Fibroblast of gingiva (primary cell): ENCODE measurements at regions not wholly inside any gene's neighbourhood (a gene's known extent, or its start where the extent isn't known, plus 50 kb on each side); places are given as distances from the start of the nearest gene placed in this dataset.
A peak's percentile ranks its signal among the peaks of the same experiment; 100 is the strongest.
"Not testable (repeated sequence)": the region's sequence is repeated elsewhere in the genome, so short reads cannot be mapped to it uniquely, and the experiment has no call there.

Source experiments
- DNase-seq: peaks from one replicate; pipeline ENCODE4 v3.0.0-alpha.2; 2011; ENCODE audit warnings: low read depth

DNA sequence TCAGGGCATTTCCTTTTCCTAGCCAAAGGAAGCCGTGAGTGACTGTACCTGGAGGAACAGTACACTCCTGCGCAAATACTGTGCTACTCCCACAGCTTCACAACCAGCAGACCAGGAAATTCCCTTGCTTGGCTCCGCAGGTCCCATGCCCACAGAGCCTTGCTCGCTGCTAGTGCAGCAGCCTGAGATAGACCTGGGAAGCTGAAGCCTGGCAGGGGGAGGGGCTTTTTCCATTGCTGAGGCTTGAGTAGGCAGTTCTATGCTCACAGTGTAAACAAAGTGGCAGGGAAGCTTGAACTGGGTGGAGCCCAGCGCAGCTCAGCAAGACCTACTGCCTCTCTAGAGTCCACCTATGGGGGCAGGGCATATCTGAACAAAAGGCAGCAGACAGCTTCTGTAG lies 291.2 kb downstream of the HGF start:
- DNase-seq = no peak

DNA sequence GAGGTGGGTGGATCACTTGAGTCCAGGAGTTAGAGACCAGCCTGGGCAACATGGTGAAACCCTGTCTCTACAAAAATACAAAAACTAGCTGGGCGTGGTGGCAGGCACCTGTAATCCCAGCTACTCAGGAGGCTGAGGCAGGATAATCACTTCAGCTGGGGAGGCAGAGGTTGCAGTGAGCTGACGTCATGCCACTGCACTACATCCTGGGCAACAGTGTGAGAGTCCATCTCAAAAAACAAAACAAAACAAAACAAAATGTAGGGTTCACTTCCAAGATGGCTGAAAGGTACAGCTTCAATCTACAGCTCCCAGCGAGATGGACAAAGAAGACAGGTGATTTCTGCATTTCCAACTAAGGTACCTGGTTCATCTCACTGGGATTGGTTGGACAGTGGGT lies 291.6 kb downstream of the HGF start:
- not testable (repeated sequence) for DNase-seq

DNA sequence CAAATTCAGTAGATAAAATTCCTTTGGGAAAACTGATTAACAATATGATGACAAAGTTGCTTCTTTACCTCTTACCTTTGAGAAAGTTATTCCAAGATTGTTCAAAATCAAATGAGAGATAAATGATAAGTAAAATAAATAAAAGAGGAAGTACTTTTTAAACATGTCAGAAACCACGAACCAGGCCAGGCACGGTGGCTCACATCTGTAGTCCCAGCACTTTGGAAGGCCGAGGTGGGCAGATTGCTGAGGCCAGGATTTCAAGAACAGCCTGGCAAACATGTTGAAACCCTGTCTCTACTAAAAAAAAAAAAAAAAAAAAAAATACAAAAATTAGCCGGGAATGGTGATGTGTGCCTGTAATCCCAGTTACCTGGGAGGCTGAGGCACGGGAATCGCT lies 296.6 kb downstream of the HGF start:
- DNase-seq = no peak

DNA sequence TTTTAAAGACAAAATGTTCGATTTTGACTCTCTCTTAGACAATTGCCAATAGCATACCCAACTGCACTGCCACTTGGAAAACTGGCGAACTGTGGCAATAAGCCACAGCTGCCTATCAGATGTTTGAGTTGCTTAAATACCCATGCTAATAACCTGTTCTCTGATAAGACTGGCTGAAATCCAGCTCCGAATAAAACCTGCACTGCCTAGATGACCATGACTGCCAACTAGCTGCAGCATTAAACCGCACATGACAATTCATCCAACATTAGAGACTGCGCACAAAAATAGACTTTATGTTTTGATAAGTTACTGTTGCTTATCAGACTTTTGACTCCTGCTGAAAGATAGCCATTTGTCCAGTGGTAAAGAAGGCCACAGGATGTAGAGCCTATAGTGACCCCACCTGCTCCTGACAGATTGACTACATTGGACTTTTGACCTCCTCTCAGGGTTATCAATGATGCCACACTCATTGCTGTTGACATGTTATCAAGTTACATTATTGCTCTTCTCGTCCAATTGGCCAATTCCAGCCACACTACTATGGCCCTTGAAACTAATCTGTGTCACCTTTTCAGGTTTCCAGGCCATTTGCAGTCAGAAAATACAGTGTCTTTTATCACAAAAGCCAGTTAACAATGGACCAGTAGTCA lies 299.0 kb downstream of the HGF start:
- no peak for DNase-seq

DNA sequence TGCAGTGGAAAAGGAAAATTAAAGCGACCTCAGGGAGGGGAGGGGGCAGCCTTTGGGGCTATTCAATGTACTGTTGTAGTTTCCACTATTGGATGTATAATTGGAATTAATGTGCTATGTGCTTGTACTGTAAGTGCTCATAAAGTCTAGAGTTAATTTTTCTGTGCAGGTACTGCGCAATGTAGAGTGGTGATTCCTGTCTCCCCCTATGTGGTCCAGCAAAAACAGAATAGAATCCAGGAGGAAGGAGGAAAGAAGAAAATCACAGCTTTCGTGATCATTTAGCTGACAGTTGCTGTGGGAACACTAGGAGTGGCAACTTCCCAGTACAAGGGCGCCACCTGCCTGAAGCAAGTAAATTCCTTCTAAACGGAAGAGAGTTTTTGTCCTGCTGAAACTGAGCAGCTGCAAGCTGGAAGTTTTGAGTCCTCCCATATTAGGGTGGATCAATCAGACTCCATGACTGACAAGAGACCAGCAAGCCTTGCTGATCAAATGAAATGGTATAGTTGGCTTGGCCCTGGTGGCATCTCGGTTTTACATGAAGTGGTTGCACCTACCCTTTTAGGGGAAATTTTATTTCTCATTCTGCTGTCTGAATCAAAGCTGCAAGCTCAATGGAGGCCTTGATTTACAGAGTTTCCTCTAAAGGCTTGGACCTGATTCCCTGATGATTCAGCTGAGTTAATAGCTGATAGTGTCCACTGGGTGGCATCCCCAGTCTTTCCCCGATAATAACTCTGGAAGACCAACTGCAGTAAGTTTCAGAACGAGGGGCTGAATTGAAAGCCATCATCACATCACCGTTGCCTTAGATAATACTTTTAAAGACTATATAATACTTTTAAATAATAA lies 299.8 kb downstream of the HGF start:
- DNase-seq = peak; percentile 67

DNA sequence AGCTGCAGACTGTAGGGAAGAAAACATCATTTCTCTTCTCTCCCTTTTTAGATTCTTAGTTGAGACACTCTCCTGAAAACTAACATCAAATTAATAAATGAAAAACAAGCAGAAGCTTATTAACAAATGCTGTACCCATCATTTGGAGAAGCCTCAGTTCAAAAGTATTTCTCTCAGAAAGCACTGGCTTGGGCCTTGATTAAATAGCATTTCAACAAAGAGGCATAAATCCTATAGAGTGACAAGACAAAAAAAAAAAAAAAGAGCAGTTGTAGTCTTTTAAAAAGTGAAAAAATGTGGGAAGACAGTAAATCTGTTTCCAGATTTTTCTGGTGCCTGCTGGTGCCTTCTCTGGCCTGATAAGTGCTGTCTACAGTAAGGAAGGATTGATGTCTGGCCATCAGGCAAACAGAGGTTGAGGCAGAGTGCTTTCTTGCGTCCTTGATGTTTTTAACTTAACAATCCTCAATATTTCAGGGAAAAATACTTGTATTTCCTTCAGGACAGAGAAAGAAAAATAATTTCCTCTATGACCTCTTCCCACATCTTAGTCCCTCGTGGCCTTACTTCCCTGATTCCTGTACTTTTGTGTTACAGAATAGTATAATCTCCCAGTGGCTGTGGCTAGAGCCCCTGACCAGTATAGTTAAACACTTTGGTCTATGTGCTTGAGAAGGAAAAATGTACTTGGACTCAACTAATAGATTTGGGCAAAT lies 300.5 kb downstream of the HGF start:
- no peak for DNase-seq

DNA sequence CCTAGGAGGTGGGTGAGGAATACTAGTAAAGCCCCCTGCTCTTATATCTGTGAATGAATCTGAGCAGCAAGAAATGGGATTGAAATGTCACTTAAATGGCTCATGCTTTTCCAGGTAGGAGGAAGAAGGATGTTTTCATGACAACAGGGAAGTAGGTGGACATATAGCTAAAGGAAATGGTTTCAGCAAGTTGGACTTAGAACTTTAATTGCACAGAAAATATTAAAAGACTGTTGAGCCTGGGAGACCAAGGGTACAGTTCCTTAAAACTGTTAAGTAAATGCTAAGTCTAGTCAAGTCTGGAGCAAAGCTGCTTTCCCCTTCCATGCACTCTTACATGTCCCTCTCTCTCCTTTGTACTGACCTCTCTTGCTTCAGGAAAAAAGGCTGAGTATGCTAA lies 301.3 kb downstream of the HGF start:
- no peak for DNase-seq

DNA sequence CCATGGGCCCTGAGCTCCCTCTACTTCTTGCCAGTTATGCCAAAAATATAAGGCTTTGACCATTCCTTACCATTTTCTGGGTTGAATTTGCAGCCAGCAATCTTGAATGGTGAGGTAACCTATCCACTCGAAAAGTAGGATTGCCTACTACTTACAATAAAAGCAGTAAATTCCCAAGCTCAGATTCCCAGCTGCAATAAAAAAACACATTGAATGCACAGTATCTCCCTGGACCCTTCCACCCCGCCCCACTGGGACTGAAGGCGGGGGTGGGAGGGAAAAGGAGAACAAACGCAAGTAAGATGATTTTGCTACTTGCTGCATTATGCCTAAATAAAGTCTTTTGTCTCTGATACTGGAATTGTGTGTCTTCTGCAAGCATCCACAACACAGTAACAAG lies 301.9 kb downstream of the HGF start:
- DNase-seq = no peak

DNA sequence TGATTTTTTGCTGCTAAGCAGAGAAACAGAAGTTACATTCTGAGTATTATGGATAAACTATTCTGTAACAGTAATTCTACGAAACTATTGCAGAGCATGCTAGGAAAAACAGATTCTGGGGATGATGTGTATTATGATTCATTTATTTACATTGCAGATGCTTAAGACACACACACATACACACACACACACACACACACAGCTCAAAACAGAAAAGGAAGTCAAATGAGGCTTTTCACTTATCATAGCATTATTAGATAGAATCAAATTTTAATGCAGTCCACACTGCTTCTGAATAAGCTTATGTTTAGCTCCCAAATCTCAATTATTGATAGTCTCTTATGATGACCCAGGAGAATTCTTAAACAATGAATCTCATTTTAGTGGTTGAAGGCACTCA lies 307.2 kb downstream of the HGF start:
- DNase-seq = peak; percentile 85

DNA sequence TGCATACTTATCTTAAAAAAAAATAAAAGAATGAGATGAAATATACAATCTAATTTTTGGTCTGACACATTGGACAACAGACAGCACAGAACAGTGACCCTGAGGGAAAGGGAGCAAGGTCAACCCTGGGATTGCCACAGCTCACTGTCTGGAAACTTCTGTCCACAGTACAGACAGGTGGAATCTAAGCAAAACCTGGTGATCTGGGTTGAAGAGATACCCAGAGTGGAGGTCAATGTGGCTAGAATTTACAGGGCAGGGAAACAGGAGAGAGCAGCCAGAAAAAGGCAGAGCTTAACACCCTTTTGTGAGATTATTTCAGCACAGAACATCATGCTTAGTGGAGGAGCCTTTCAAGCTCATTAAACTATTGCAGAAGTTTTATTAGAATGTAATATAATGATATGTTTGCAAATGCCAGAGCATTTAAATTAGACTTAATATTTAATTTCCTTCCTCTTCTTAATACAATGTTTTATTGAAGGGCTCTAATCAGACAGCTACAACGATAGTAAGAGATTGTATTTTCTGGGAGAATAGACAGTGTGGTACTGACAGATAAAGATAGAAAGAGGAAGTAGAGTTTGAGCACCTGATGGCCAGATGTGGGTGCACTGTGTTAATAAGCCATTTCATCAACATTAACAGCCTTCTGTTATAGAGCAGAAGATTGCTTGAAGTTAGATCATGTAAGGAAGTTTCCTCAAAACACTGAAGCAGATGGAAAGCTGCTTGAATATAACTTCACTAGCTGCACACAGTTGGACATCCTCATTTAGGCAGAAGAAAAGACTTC lies 309.4 kb downstream of the HGF start:
- DNase-seq = no peak

DNA sequence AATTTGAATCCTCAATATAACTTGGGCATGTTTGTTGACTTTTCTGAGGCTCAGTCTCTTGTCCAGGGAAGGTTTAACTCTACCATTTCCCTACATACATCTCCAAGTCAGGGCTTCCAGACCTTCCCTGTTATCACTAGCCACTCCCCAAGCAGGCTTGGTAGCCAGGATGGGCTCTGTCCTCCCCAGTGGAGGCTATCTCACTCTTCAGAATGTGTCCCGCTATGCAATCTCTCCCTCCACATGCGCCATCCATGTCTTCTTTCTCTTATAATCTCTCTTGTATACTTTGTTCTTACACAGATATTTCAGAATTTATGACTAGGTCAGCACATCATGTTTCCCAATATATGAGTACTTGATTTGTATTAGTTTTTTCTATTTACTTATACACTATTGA lies 310.4 kb downstream of the HGF start:
- DNase-seq = no peak

DNA sequence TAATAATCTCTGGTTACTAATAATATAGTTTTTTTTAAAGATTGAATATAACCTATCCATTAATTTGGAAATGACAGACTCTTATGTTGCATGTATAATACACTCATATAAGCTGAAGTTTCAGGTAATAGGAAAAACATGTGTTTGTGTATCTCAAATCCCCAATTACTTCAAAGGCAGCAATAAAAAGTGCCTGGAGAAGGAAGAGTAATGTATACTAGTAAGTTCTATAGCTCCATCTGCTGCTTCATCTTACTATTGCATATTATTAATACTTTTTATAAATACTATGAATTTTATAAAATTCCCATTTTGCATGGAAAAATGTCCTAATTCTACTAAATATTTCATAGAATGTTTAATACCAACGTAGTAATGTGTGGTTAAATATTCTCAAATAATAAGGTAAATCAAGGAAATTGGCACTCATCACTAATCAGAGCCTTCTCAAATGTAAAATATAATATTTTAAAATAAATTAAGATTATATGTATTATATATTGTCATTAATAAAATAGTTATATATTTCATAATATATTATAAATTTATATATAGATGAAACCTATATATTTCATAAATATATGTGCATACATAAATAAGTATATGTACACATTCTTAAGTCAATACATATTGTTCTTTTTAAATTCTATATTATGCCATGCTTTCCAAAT lies 311.9 kb downstream of the HGF start:
- DNase-seq = peak; percentile 43

DNA sequence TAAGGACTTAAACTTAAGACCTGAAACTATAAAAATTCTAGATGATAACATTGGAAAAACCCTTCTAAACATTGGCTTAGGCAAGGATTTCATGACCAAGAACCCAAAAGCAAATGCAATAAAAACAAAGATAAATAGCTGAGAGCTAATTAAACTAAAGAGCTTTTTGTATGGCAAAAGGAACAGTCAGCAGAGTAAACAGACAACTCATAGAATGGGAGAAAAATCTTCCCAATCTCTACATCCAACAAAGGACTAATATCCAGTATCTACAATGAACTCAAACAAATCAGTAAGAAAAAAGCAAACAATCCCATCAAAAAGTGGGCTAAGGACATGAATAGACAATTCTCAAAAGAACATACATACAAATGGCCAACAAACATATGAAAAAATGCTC lies 316.1 kb downstream of the HGF start:
- DNase-seq = not testable (repeated sequence)

DNA sequence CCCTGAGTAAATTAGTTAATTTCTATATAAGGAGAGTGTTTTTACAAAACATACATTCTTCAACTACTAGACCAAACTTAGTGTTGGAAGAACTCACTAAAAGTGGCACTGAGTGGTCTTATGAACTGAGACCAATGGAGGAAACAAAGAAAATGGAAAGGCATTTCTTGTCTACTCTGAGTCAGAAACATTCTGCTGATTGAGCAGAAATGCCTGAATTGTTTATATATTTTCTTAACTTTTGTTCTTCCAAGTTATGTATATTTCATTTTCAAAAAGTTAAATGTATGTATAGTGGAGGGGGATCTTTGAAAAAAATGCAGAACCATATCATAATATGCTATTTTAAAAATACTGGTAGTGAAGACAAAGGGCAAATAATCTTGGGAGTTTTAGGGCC lies 320.7 kb downstream of the HGF start:
- DNase-seq = no peak

DNA sequence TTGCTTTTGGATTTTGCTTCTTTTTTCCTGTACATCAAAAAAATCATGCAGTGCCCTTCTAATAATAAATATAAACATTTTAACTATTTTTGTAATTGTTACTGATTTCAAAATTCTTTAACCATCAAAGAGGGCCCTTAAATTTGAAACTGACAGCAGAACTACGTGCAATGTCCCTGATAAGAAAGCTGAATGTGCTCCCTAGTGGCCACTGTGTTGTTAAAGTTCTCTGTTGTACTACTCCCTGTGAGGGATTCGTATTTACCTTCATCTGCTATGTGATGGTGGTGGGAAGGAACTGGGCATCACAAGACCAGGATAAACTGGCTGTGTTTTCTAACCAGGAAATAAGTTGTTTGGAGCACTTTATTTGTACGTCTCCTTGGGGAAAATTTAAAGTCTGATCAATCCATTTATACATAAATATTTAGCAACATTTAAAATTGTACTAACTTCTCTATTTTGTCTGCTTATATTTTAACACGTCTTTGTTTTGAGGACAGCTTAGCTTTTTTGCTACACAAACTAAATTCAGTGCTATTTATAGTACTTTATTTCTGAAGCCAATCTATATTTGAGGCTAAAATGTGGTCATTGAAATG lies 322.4 kb downstream of the HGF start:
- DNase-seq = peak; percentile 66

DNA sequence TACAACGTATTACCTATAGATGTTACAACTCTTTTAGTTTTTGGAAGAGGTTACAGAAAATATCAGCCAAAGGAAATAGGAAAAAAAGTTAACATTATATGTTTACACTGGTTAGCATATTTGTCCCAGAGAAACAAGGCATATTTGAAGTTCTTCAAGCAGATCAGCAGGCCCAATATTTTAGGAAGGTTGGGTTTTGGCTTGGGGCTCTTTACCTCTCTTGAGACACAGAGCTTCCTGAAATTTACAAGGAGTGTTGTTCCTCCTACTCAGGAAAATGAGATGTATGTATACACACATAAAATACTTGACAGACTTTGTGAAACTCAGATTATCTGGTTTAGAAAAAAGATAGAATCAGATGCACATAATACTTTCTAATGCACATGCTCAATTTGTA lies 323.6 kb downstream of the HGF start:
- no peak for DNase-seq

DNA sequence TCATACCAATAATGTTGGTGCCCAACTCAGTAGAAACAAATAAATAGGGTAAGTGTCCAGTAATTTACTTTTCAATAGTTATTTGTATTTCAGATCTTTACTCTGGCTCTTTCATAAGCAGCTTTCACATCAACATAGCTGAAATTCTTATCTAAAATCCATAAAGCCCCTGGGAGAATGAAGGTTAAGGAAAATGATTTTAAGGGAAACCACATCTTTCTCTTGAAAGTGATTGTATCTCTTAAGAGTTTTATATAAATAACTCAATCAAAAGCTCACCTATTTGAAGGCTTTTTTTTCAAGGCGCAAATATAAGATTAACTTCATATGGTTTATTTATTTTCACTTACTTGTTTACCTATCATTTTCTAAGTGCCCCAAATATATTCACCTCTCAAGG lies 324.4 kb downstream of the HGF start:
- DNase-seq = no peak

DNA sequence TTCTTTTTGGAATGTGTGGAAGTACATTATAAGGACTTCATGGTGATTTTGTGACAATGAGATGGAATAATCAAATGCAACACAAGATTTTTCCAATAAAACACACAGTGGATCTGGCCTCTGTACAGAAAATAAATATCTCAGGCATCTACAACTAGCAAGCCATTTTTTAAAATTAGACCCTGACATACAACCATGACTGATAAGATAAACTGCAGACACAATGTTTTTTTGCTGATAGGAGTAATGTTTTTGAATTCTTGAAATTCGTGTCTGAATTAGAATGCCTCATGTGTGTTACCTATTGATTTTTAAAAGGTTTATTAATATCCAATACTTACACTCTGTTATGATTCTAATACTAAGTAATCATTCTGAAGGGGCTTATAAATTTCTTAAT lies 328.1 kb downstream of the HGF start:
- no peak for DNase-seq

DNA sequence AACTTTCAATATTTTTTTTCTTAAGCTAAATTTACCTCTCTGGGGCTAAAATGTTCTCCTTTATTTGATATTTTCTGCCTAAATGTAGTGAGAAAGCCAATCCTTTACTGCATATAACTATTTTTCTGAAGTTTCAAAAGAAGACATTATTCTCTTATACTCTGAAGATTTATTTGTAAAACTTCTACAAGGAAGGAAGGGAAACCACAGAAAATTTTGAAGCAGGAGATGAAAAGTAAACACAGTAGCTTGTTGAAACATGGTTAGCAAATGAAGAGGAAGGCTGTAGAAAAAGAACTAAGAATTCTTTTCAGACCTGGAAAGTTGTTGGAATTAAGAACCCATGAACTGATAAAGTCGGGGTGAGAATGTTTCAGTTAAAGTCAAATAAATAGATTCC lies 330.3 kb downstream of the HGF start:
- DNase-seq = no peak

DNA sequence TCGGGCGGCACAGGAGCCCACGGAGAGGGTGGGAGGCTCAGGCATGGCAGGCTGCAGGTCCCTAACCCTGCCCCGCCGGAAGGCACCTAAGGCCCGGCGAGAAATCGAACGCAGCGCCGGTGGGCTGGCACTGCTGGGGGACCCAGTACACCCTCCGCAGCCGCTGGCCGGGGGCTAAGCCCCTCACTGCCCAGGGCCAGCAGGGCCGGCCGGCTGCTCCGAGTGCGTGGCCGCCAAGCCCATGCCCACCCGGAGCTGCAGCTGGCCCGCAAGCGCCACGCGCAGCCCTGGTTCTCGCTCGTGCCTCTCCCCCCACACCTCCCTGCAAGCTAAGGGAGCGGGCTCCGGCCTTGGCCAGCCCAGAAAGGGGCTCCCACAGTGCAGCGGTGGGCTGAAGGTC lies 332.7 kb downstream of the HGF start:
- not testable (repeated sequence) for DNase-seq

DNA sequence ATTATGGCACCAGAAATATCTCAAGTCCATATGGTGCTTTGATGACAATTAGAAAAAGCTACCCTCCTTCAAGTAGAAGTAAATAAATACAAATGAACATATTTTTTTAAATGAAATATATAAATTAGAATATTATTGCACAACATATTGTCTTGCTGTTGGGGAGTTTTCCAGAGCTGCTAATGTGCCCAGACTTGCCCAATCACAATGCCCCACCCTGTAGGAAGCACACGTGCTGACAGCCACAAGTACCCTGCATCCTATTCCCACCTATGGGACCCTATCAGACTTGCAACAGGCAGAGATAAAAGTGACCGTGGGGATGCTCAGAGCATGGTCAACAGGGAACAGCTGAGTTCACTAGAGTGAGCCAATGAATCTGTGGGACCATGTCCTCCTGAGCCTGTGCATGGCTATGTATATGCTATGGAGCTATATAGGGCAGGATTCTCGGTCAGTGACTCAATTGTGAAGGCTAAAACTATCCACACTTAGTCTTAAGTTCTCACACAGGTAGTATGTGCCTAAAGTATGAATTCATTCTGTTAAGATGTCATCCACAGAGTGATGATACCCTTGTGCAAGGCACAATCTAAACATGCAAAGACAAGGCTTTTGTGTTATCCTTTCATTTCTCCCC lies 336.0 kb downstream of the HGF start:
- DNase-seq = no peak
